ENCODE measurements at regions not wholly inside any gene's neighbourhood (a gene's known extent, or its start where the extent isn't known, plus 50 kb on each side); places are given as distances from the start of the nearest gene placed in this dataset.

- TF ChIP-seq CTCF (conservative IDR thresholded peaks at IDR 0.05; ENCODE audit: low read depth, low read length) (no peak), RCOR1 (IDR thresholded peaks at IDR 0.05; ENCODE audit: insufficient replicate concordance, low read length) (no peak), MXI1 (IDR thresholded peaks at IDR 0.05; ENCODE audit: borderline replicate concordance, low read depth, low read length) (no peak), FOS (IDR thresholded peaks at IDR 0.05; ENCODE audit: low read depth, low read length) (no peak), SMC3 (IDR thresholded peaks at IDR 0.05; ENCODE audit: low read depth, low read length) (no peak)
Observed at GRCh38 chr20:61170496-61171320, 81.4 kb upstream of the CDH4 start.
